K562 (cell line): ENCODE measurements at regions not wholly inside any gene's neighbourhood (a gene's known extent, or its start where the extent isn't known, plus 50 kb on each side); places are given as distances from the start of the nearest gene placed in this dataset.

ENCODE experiments used
- ATAC-seq: fragments of 200-7000 bp; cut with Tn5 transposase; 3 replicates; pipeline ENCODE4 v1.9.1; 2020; ENCODE audit warnings: moderate library complexity
- BruUV-seq: library from RNA; stranded (reverse); fragments of 400-500 nt; replicated peaks from 2 replicates; lab custom pipeline; 2021; lab: Mats Ljungman, UMichigan
- CTCF ChIA-PET: fragments of 300-600 bp; formaldehyde crosslinking; extraction: SDS; loops from one replicate; lab custom pipeline; 2021; ENCODE audit warnings: low intra/inter-chr PET ratio; lab: Yijun Ruan, JAX
- POLR2A ChIA-PET: fragments of 300-600, 350-650 bp; sonication (Branson Sonifier 250); formaldehyde crosslinking; extraction: SDS; loops from one replicate; lab custom pipeline; 2021; ENCODE audit warnings: antibody characterized with exemption, inconsistent platforms; lab: Yijun Ruan, JAX
- DNase-seq, 4 experiments: peaks; one replicate each; pipeline versions ENCODE4 v3.0.0 to v3.0.0-alpha.2; 2011 to 2018; ENCODE audit warnings: low spot score in 3 of 4, mixed read lengths in 3 of 4; ENCODE audit errors: extremely low read depth in 1 of 4
- FAIRE-seq: peaks from 2 replicates; lab custom pipeline; 2011; peaks lifted over from hg19 to GRCh38; lab: Jason Lieb, UNC
- H2AFZ ChIP-seq: 2 replicates; pipeline ENCODE4 v1.6.0; 2011; ENCODE audit warnings: low read depth, low read length, control low read depth, inconsistent platforms
- H3K27ac ChIP-seq: fragments of 200-600 bp; 3 replicates; pipeline ENCODE4 v1.8.0; 2011; ENCODE audit warnings: low read depth, mild to moderate bottlenecking, control low read depth, inconsistent platforms, low read length, moderate library complexity, mixed read lengths; ENCODE audit errors: extremely low read depth
- H3K27me3 ChIP-seq, 2 experiments: fragments of 300-600 bp in 1 of 2; 2 replicates in 1 of 2; 3 replicates in 1 of 2; pipeline versions ENCODE4 v1.6.0 to v1.8.0; 2011; ENCODE audit warnings: inconsistent platforms in 2 of 2, low read length in 2 of 2, mild to moderate bottlenecking in 1 of 2, mixed read lengths in 1 of 2, moderate library complexity in 1 of 2; ENCODE audit not compliant: control insufficient read depth in 2 of 2, insufficient read depth in 2 of 2
- H3K36me3 ChIP-seq: fragments of 300-600 bp; 3 replicates; pipeline ENCODE4 v1.8.0; 2011; ENCODE audit warnings: mild to moderate bottlenecking, low read length, inconsistent platforms; ENCODE audit not compliant: control insufficient read depth, insufficient read depth
- H3K4me1 ChIP-seq, 2 experiments: fragments of 200-600 bp in 1 of 2; replicated peaks in 1 of 2; 2 replicates in 1 of 2; 3 replicates in 1 of 2; pipeline versions ENCODE4 v1.5.1 to v1.8.0; 2011; ENCODE audit warnings: inconsistent platforms in 2 of 2, low read length in 2 of 2, mild to moderate bottlenecking in 1 of 2, mixed read lengths in 1 of 2, moderate library complexity in 1 of 2; ENCODE audit not compliant: control insufficient read depth in 2 of 2, insufficient read depth in 2 of 2
- H3K4me2 ChIP-seq: 2 replicates; pipeline ENCODE4 v1.6.1; 2011; ENCODE audit warnings: low read length, control low read depth, inconsistent platforms, mixed read lengths; ENCODE audit not compliant: insufficient read depth
- H3K4me3 ChIP-seq: fragments of 200-600 bp; sonication (generic), shearing (Covaris generic); 2 replicates; pipeline ENCODE4 v1.5.1; 2016; ENCODE audit warnings: control low read depth, inconsistent platforms
- H3K79me2 ChIP-seq: fragments of 200-600 bp; 3 replicates; pipeline ENCODE4 v1.8.0; 2011; ENCODE audit warnings: low read length, inconsistent platforms; ENCODE audit not compliant: control insufficient read depth, insufficient read depth
- H3K9ac ChIP-seq, 2 experiments: 2 replicates each; pipeline versions ENCODE4 v1.6.0 to v1.6.1; 2011; ENCODE audit warnings: low read depth in 2 of 2, low read length in 2 of 2, control low read depth in 1 of 2, inconsistent platforms in 1 of 2, mild to moderate bottlenecking in 1 of 2, mixed read lengths in 1 of 2; ENCODE audit not compliant: insufficient read depth in 1 of 2
- H3K9me1 ChIP-seq: one replicate; pipeline ENCODE4 v1.6.0; 2011; ENCODE audit warnings: inconsistent platforms, mild to moderate bottlenecking, low read length, moderate library complexity; ENCODE audit not compliant: control insufficient read depth, insufficient read depth
- H3K9me3 ChIP-seq: replicated peaks from 2 replicates; pipeline ENCODE4 v1.5.1; 2011; ENCODE audit warnings: low read depth, low read length, inconsistent platforms; ENCODE audit not compliant: control insufficient read depth, insufficient read depth
- H4K20me1 ChIP-seq: replicated peaks from 2 replicates; pipeline ENCODE4 v1.6.1; 2011; ENCODE audit warnings: low read length, inconsistent platforms, mixed read lengths; ENCODE audit not compliant: control insufficient read depth, insufficient read depth
- DNMT1 ChIP-seq: fragments of 450-650 bp; IDR thresholded peaks from 2 replicates; pipeline ENCODE4 v1.6.1; 2016; ENCODE audit warnings: antibody characterized with exemption, mild to moderate bottlenecking
- ESRRB ChIP-seq: fragments of 250-450 bp; sonication (Bioruptor Pico); IDR thresholded peaks from 2 replicates; pipeline ENCODE4 v1.5.0; 2020; ENCODE audit warnings: mild to moderate bottlenecking, moderate library complexity, borderline replicate concordance
- ETV1 ChIP-seq: fragments of 450-650 bp; conservative IDR thresholded peaks from 2 replicates; pipeline ENCODE4 v1.6.1; 2016; ENCODE audit warnings: missing genetic modification characterization, control low read depth, low read depth, missing compliant biosample characterization
- KDM4B ChIP-seq, 2 experiments: fragments of 450-650 bp in 1 of 2; sonication (generic) in 1 of 2; IDR thresholded peaks; 2 replicates each; pipeline ENCODE4 v1.6.1; 2016 to 2017; ENCODE audit warnings: borderline replicate concordance in 2 of 2, antibody characterized with exemption in 1 of 2, low read depth in 1 of 2, mild to moderate bottlenecking in 1 of 2
- MECOM ChIP-seq: fragments of 250-450 bp; sonication (Bioruptor Pico); IDR thresholded peaks from 2 replicates; pipeline ENCODE4 v1.8.0; 2022; ENCODE audit warnings: inconsistent platforms
- MYC ChIP-seq, 2 experiments: fragments of 250-450 bp in 1 of 2; sonication (Bioruptor Pico) in 1 of 2; IDR thresholded peaks; 2 replicates each; pipeline versions ENCODE4 v1.5.1 to v1.6.1; 2012 to 2021; ENCODE audit warnings: low read depth in 2 of 2, borderline replicate concordance in 1 of 2, improper control_type of control experiment in 1 of 2, low read length in 1 of 2, mild to moderate bottlenecking in 1 of 2, moderate library complexity in 1 of 2
- PCBP2 ChIP-seq: fragments of 200-400 bp; formaldehyde crosslinking; IDR thresholded peaks from 2 replicates; pipeline ENCODE4 v1.6.1; 2018; ENCODE audit warnings: low read length, low read depth, mild to moderate bottlenecking, moderate library complexity; ENCODE audit not compliant: poor library complexity, severe bottlenecking
- PHF21A ChIP-seq: fragments of 450-650 bp; IDR thresholded peaks from 2 replicates; pipeline ENCODE4 v1.6.1; 2017; ENCODE audit warnings: low read depth, borderline replicate concordance
- POLR2AphosphoS5 ChIP-seq: IDR thresholded peaks from 2 replicates; pipeline ENCODE4 v1.6.1; 2011; ENCODE audit warnings: mild to moderate bottlenecking, low read depth, low read length, moderate library complexity; ENCODE audit not compliant: control insufficient read depth, insufficient read depth
- PURB ChIP-seq: sonication (generic); formaldehyde crosslinking; IDR thresholded peaks from 2 replicates; pipeline ENCODE4 v1.9.0; 2021; ENCODE audit warnings: low read depth, mild to moderate bottlenecking, missing genetic modification reagents
- RHOXF2B ChIP-seq: fragments of 250-450 bp; sonication (Bioruptor Pico); conservative IDR thresholded peaks from 2 replicates; pipeline ENCODE4 v1.5.1; 2021
- TFAM ChIP-seq: fragments of 250-450 bp; sonication (Bioruptor Pico); conservative IDR thresholded peaks from 2 replicates; pipeline ENCODE4 v1.5.0; 2021; ENCODE audit warnings: mild to moderate bottlenecking, moderate library complexity
- TOE1 ChIP-seq, 2 experiments: fragments of 450-650 bp in 1 of 2; sonication (generic) in 1 of 2; formaldehyde crosslinking in 1 of 2; IDR thresholded peaks; 2 replicates each; pipeline versions ENCODE4 v1.7.1 to v1.8.0; 2016 to 2022; ENCODE audit warnings: borderline replicate concordance in 2 of 2, mild to moderate bottlenecking in 2 of 2, antibody characterized with exemption in 1 of 2, inconsistent platforms in 1 of 2, low read depth in 1 of 2, missing genetic modification reagents in 1 of 2, moderate library complexity in 1 of 2
- ZBTB7A ChIP-seq: IDR thresholded peaks from 2 replicates; pipeline ENCODE4 v1.6.1; 2011; ENCODE audit warnings: low read depth, mild to moderate bottlenecking, low read length, moderate library complexity, borderline replicate concordance; ENCODE audit not compliant: control insufficient read depth
- ZNF133 ChIP-seq: fragments of 250-450 bp; sonication (Bioruptor Pico); IDR thresholded peaks from 2 replicates; pipeline ENCODE4 v1.4.0; 2020; ENCODE audit warnings: mild to moderate bottlenecking
- ZNF217 ChIP-seq: sonication (generic); formaldehyde crosslinking; IDR thresholded peaks from 2 replicates; pipeline ENCODE4 v1.8.0; 2022; ENCODE audit warnings: mild to moderate bottlenecking, missing genetic modification reagents
- ZNF263 ChIP-seq: sonication (generic); formaldehyde crosslinking; IDR thresholded peaks from 2 replicates; pipeline ENCODE4 v1.8.0; 2022; ENCODE audit warnings: mild to moderate bottlenecking, missing genetic modification reagents, borderline replicate concordance
- ZNF431 ChIP-seq: sonication (generic); formaldehyde crosslinking; IDR thresholded peaks from 2 replicates; pipeline ENCODE4 v1.8.0; 2022; ENCODE audit warnings: mild to moderate bottlenecking, missing genetic modification reagents
- ZNF668 ChIP-seq: fragments of 250-450 bp; sonication (Bioruptor Pico); IDR thresholded peaks from 2 replicates; pipeline ENCODE4 v1.8.0; 2022; ENCODE audit warnings: mild to moderate bottlenecking, inconsistent platforms
- WGBS: fragments of 100-300 bp; shearing (Covaris generic); methylation state at CpG from one replicate; pipeline ENCODE4 v1.1.6; 2016; ENCODE audit warnings: low coverage, mixed read lengths; ENCODE audit not compliant: insufficient coverage; ENCODE audit errors: missing lambda C conversion rate; 5-methylcytosine and 5-hydroxymethylcytosine counted together
- in situ Hi-C: fragments of 300-500 bp; cut with MboI; formaldehyde crosslinking; loops from 4 replicates; pipeline ENCODE4 v1.15.0; 2018; ENCODE audit warnings: inconsistent platforms, mixed read lengths
- intact Hi-C: fragments of 100-400 bp; cut with micrococcal nuclease; formaldehyde crosslinking; loops from 2 replicates; pipeline ENCODE4 v1.14.2; 2022
- TF ChIP-seq, protein P1 (sequence below): fragments of 150-350 bp; conservative IDR thresholded peaks from 2 replicates; pipeline ENCODE4 v1.6.1; 2014; ENCODE audit warnings: low read length

- H3K9me3 ChIP-seq: no peaks in the 10 kb centered on the region
- peak overlapping the region; percentile 56 for H2AFZ ChIP-seq
- TF ChIP-seq ZNF217 (CRISPR knock-in tag): no peak
- no peak for TF ChIP-seq MYC (IDR thresholded peaks at IDR 0.05; ENCODE audit: low read depth, low read length)
- no peak for TF ChIP-seq MYC (CRISPR knock-in tag; IDR thresholded peaks at IDR 0.05; ENCODE audit: borderline replicate concordance, low read depth)
- no peak for TF ChIP-seq ZNF668 (CRISPR knock-in tag)
- TF ChIP-seq ZBTB7A: no peak
- TF ChIP-seq ZNF133 (CRISPR knock-in tag): no peak
- no peak for TF ChIP-seq ETV1 (tag)
- TF ChIP-seq, protein P1, sequence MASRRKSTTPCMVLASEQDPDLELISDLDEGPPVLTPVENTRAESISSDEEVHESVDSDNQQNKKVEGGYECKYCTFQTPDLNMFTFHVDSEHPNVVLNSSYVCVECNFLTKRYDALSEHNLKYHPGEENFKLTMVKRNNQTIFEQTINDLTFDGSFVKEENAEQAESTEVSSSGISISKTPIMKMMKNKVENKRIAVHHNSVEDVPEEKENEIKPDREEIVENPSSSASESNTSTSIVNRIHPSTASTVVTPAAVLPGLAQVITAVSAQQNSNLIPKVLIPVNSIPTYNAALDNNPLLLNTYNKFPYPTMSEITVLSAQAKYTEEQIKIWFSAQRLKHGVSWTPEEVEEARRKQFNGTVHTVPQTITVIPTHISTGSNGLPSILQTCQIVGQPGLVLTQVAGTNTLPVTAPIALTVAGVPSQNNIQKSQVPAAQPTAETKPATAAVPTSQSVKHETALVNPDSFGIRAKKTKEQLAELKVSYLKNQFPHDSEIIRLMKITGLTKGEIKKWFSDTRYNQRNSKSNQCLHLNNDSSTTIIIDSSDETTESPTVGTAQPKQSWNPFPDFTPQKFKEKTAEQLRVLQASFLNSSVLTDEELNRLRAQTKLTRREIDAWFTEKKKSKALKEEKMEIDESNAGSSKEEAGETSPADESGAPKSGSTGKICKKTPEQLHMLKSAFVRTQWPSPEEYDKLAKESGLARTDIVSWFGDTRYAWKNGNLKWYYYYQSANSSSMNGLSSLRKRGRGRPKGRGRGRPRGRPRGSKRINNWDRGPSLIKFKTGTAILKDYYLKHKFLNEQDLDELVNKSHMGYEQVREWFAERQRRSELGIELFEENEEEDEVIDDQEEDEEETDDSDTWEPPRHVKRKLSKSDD: no peak
- TF ChIP-seq DNMT1: no peak
- TF ChIP-seq KDM4B (IDR thresholded peaks at IDR 0.05; ENCODE audit: borderline replicate concordance in 2 of 2, low read depth in 1 of 2): no peak
- no peak for TF ChIP-seq PCBP2
- TF ChIP-seq PHF21A: no peak
- TF ChIP-seq PURB (CRISPR knock-in tag): no peak
- TF ChIP-seq POLR2AphosphoS5: no peak
- no peak for TF ChIP-seq TFAM (CRISPR knock-in tag)
- no peak for TF ChIP-seq RHOXF2B
- TF ChIP-seq ZNF431: no peak
- TF ChIP-seq MECOM (CRISPR knock-in tag): no peak
- TF ChIP-seq ZNF263 (CRISPR knock-in tag): no peak
- TF ChIP-seq ESRRB (CRISPR knock-in tag): no peak
- TF ChIP-seq TOE1 (IDR thresholded peaks at IDR 0.05; ENCODE audit: borderline replicate concordance): no peak
- no peak for TF ChIP-seq TOE1 (CRISPR knock-in tag; IDR thresholded peaks at IDR 0.05; ENCODE audit: borderline replicate concordance, low read depth)
- H3K4me1 ChIP-seq: peaks cover 11 to 48% of the 10 kb centered on the region in 2 experiments; a peak in 4 of 5 replicates
- peaks cover 5% of the 10 kb centered on the region for H3K9me1 ChIP-seq
- DNase-seq (no peak), FAIRE-seq (no peak), ATAC-seq (no peak; the same call in 2 of the 3 replicates)
- 0 out of 2 replicates have a peak, but pooled peaks cover 11% of the 10 kb centered on the region for H4K20me1 ChIP-seq
- BruUV-seq: no TSS peak
- intact Hi-C loops: no loop called here
- WGBS: 47% methylated on average over 18 of the region's 25 CpGs
- ChIA-PET POLR2A (interaction anchor here (0.7 kb wide), 1 partner anchor 14 kb away, joined by 3 read pairs; no protein-coding TSS in a partner anchor), CTCF (no interaction called here)
- H3K4me2 ChIP-seq: no peak overlapping the region
- no peak overlapping the region for H3K4me3 ChIP-seq
- H3K27me3 ChIP-seq: peaks cover 24 to 54% of the 10 kb centered on the region in 2 experiments
- no peaks in the 10 kb centered on the region for H3K79me2 ChIP-seq
- H3K9ac ChIP-seq: no peak overlapping the region; a peak in 1 of 4 replicates
- no peak overlapping the region for H3K27ac ChIP-seq
- in situ Hi-C loops: no loop called here
- H3K36me3 ChIP-seq: no peaks in the 10 kb centered on the region
Measured at GRCh38 chr7:343864-344607, 54.1 kb downstream of the FOXL3 start.
